ENCODE measurements at regions not wholly inside any gene's neighbourhood (a gene's known extent, or its start where the extent isn't known, plus 50 kb on each side); places are given as distances from the start of the nearest gene placed in this dataset.

- TF ChIP-seq POLR2A (IDR thresholded peaks at IDR 0.05) (no peak), CTCF (IDR thresholded peaks at IDR 0.05) (peak in 2 of 4 donors; percentile 45 to 47)
Observed at GRCh38 chr4:130336585-130337217, 1240.7 kb downstream of the C4orf33 start.

Data from right lobe of liver (tissue), 4 donors.